Adrenal gland (tissue), 5 donors: ENCODE measurements at regions not wholly inside any gene's neighbourhood (a gene's known extent, or its start where the extent isn't known, plus 50 kb on each side); places are given as distances from the start of the nearest gene placed in this dataset.

ENCODE experiments used
- CTCF ChIP-seq, 6 experiments: fragments of 450-650 bp in 4 of 6; fragments of 200-600 bp in 2 of 6; sonication (generic) in 1 of 6; IDR thresholded peaks; 1 replicate in 5 of 6; 2 replicates in 1 of 6; pipeline versions ENCODE4 v1.5.1 to v1.8.0; 2016 to 2021; ENCODE audit warnings: antibody characterized with exemption in 6 of 6, mild to moderate bottlenecking in 2 of 6, moderate library complexity in 1 of 6
- POLR2A ChIP-seq, 2 donors: fragments of 450-650 bp; IDR thresholded peaks; one replicate each; pipeline ENCODE4 v1.6.1; 2017; ENCODE audit warnings: antibody characterized with exemption in 2 of 2, mild to moderate bottlenecking in 2 of 2, moderate library complexity in 1 of 2
- donor health status: DM: no; HTN: no; CAD: no.

GRCh38 chr12:124170760-124171159 is 124.1 kb upstream of the RFLNA start:
- TF ChIP-seq CTCF (IDR thresholded peaks at IDR 0.05) (no peak), POLR2A (IDR thresholded peaks at IDR 0.05) (no peak)
